NCI-H460 (cell line): ENCODE measurements at regions not wholly inside any gene's neighbourhood (a gene's known extent, or its start where the extent isn't known, plus 50 kb on each side); places are given as distances from the start of the nearest gene placed in this dataset.
"Not testable (repeated sequence)": the region's sequence is repeated elsewhere in the genome, so short reads cannot be mapped to it uniquely, and the experiment has no call there.

Experiments used
- DNase-seq: peaks from one replicate; pipeline ENCODE4 v3.0.0-alpha.2; 2016; ENCODE audit warnings: low read depth; ENCODE audit errors: extremely low read depth

DNA sequence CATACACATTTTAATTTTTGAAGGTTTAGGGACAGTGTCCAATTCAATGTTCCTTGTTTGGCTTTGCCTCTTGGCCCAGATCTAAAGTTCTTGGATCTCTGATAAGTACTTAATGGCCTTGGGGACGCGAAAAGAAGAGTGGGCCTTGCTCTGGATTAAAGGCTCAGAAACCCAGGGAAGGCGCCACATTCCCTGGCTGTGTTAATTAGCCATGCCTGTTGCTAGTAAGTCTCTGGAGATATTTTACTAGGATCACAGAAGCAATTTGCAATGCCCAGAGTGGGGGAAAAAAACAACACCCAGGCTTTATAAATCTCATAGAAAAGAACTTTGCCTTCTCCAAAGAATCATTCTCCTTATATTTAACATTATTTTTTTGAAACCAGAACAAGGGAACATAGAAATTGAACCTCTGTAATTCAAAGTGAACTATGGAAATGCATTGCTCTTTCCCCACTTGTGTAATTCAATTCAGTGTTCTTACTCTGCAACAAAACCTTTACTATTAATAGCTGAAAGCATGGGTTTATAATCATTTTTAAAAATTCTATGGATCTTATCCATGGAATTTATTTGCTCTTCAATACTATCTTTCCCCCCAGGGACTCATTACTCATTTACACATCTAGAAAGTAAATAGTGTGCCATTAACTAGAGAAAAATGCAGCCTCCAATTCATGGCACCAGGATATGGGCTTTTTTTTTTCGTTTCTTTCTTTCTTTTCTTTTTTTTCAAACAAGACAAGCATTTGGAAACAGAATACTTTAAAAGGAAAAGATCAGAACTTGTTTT lies 172.2 kb upstream of the ANKRD55 start:
- DNase-seq, result no peak

DNA sequence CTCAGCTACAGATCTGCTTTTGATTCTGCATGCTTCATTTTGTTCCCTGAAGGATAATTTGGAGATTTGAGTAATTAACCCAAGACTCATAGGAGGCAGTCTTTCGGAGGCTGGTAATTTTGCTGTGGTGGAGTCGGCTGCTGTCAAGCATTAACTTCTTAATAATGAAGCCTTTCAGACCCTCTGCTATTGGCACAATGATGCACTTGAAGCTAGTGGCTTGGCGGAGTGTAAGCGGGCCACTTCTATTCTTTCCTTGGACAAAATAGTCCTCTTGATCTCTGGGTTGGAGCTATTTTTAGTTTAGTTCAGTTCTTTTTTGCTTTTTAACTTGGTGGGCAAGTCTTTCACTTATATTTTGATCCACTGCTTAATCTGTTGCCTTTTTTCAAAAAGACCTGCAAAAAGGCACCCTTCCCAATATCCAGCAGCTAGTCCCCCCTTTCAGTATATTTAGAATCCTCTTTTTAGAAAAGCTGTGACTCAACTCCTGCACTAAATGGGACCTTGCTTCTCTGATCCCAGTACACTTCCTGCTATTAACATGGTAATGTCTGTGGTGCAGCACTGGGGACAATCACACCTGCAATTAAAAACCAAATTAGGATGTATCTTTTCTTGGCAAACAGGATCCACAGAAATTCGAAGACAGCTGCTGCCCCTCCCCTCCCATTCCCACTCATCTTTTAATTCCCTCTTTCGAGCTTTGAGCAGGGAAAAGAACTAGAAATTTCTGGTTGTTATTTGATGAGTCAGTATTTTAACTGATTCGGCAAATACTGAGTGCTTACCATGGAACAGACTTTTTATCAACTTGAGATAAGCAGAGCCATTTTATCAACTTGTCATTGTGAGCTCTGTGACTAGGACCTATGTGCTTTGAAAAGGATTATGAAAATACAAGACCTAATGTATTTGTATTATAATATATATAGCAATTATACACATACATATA lies 169.4 kb upstream of the ANKRD55 start:
- DNase-seq, result no peak

DNA sequence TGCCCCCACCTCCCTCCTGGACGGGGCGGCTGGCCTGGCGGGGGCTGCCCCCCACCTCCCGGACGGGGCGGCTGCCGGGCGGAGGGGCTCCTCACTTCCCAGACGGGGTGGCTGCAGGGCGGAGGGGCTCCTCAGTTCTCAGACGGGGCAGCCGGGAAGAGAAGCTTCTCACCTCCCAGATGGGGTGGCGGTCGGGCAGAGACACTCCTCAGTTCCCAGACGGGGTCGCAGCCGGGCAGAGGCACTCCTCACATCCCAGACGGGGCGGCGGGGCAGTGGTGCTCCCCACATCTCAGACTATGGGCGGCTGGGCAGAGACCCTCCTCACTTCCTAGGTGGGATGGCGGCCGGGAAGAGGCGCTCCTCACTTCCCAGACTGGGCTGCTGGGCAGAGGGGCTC lies 164.7 kb upstream of the ANKRD55 start:
- DNase-seq, result not testable (repeated sequence)

DNA sequence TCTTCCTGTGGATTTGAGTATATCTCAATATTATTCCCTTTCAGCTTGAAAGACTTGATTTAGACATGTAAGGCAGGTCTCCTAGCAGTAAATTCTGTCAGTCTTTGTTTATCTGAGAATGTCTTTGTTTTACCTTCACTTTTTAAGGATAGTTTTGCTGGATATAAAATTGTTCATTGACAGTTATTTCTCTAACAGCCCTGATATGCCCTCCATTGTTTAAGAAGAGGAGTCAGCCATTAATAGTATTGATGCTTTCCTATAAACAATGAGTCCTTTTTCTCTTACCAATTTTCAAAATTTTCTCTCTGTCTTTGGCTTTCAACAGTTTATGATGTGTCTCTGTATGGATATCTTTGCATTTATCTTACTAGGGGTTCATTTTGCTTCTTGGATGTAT lies 163.5 kb upstream of the ANKRD55 start:
- no peak for DNase-seq

DNA sequence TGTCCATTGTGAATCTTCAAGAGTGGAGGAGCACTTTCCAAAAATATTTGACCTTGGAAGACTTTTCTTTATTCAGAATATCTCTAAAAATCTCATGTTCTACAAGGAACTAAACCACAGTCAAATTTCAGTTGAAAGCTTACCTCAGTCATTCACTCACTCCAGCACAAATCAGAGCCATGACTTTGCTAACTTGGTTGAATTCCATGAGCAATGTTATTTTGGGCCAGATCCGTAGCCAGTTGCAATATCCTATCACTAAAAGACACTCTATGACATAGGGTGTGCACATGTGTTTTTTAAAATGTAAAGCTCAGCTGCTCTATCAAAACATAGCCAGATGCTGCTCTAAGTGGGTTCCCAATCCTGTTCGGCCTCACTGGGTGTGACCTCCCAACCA lies 156.1 kb upstream of the ANKRD55 start:
- DNase-seq, result no peak

DNA sequence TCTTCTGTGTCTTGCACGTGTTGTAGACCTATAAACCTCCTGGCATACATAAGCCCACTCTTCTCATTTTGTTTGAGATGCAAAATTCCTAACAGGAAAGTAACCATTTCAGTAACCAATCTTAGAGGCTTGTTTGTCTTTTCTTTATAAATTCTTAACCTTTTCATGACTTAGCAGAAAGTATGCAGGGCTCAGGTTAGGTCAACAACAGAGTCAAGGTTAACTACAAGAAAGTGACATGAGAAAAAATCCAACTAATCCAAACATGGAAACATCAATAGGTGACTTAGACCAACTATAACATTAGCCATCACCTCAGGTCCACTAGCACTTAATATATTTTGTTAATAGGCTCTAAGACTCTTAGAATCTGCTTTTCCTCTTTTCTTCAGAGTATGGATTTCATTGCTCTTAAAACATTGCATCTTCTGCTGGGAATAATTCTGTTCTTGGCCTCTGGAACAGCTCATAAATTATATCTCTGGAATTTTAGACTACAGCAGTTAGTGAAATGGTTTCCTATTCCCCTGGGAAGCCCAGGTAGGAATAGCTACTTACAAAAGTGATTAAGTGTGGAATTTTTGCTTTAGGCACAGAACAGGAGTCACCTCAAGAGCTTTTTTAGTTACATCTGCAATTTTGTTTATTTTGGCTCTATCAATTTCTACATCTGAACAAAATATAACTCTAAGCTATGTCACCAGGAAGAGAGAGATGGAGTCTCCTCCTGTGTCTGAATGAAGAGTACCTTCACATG lies 155.3 kb upstream of the ANKRD55 start:
- DNase-seq, result no peak

DNA sequence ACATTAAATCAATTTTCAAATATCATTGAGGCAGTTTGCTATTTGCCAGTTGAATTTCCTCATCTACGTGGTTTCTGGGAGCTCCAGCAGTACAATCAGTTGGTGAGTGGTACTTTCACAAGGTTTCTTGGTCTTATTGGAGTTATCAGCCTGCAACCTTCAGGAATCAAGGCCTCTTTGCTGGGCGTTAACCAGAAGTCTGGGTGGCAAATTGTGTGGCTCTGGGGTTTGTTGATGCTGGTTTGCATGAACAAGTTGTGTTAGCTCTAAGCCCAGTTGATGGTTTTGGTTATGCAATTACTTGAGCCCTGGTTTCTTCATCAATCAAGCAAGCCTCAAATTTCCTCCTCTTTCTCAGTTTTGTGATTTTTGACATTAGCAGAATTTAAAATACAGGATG lies 152.9 kb upstream of the ANKRD55 start:
- no peak for DNase-seq

DNA sequence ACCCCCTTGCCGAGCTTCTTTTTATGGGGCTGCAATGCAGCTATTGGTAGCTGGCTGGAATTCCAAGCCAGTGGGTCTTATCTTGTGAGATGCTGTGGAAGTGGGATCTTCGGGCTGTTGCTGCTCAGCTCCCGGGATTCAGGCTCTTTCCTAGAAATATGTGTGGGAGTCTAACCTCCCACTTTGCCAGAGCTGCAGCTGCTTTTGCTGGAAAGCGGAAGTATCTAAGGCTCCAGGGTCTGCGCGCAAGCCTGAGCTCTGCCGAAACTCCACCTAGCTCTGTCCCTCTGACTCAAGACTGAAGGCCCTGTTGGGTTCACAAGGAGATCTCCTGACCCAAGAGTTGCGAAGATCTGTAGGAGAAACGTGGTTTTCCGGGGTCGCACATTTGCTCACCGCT lies 151.1 kb upstream of the ANKRD55 start:
- no peak for DNase-seq

DNA sequence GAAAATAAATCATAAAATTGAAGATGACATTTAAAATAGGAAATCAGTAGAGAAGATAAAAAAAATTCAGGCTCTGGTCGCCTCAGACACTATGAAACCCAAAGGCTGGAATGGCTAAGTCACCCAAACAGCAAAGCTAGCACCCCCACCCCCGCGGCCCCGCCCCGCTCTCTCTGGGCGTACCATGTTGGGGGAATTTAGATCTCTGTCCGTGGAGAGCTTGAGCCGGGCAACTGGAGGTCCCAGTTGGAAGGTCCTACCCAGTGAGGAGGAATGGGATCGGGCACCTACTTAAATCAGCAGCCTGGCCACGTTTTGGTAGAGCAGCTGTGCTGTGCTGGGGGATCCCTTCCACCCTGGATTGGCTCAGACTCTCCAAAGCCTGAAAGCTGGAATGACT lies 150.6 kb upstream of the ANKRD55 start:
- DNase-seq, result no peak

DNA sequence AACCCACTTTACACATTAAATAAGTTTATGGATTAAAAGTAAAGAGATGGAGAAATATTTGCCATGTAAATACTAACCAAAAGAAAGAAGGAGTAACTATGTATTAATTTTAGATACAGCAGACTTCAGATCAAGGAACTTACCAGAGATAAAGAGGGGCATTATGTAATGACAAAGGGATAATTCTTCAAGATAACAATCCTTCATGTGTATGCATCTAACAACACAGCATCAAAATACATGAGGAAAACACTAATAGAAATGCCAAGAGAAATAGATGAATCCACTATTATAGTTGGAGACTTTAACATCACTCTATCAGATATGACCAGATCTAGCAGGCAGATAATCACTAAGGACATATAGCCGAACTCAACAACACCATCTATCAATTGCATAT lies 149.8 kb upstream of the ANKRD55 start:
- DNase-seq, result no peak

DNA sequence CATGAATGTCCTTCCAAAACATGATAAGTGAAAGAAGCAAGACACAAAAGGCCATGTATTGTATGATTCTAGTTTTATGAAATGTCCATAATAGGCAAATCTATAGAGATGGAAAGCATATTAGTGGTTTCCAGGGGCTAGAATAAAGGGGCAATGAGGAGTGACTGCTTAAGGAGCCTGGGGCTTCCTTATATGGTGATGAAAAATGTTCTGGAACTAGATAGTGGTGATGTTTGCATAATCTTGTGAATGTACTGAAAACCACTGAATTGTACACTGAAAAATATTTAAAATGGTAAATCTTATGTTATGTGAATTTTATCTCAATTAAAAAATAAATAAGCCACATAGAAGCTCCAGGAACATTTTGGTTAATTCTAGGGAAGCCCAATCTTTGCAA lies 144.4 kb upstream of the ANKRD55 start:
- DNase-seq, result no peak

DNA sequence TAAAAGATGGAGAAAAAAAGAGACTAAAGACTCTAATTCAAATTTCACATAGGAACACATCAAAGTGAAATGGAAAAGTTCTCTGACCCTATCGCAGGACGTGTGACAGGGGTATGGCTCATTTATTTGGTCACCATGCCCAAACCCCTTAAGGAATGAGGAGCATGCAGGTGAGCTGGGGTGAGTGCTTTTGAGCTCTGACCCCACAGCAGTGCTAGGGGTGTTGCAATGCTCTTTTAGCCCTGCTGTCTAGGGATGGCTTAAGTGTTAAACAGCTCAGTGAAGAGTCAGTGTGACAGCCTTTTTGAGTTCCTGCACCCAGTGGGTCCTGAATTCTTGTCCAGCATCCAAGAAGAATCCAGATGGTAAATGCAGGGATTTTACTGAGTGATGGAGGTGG lies 143.0 kb upstream of the ANKRD55 start:
- DNase-seq, result no peak

DNA sequence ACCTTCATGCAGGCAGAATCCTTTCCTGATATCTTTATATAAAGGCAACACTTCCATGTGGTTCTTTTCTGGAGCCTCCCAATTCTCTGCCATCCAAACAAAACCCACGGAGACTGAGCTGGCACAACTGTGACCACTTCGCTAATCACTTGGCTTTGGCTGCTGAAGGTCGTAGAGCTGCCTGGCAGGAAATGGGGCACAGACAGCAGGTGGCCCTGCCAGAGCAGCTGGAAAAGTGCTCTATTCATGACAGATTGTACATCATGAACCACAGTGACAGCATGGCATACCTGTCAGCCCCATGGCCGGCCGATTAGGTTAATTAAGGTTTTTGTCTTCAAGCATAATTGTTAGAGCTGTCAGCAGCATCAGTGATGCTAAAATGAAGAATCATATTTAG lies 141.9 kb upstream of the ANKRD55 start:
- DNase-seq, result no peak

DNA sequence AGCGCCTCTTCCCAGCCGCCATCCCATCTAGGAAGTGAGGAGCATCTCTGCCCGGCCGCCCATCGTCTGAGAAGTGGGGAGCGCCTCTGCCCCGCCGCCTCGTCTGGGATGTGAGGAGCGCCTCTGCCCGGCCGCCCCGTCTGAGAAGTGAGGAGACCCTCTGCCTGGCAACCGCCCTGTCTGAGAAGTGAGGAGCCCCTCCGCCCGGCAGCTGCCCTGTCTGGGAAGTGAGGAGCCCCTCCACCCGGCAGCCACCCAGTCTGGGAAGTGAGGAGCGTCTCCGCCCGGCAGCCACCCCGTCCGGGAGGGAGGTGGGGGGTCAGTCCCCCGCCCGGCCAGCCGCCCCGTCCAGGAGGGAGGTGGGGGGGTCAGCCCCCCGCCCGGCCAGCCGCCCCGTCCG lies 139.4 kb upstream of the ANKRD55 start:
- DNase-seq, result not testable (repeated sequence)

DNA sequence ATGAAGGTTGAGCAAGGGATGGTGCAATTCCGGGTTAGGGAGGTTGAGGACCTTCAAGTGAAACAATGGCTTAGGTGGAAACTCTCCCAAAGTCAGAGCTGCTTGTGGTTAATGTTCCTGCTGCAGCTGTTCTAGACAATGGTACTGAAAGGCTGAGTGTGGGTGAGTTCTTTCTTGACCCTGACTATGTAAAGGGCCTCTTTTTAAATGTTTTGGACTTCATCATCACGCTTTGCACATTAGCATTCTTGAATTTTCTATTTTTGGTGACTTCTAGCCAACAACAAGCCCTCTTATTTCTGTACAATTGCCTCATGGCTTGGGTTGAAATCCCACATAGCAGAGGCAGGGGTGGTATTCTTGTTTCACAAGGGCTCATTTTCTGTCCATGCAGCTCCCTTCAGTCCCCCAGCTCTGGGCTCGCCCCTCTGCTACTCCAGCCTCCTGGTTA lies 136.3 kb upstream of the ANKRD55 start:
- no peak for DNase-seq

DNA sequence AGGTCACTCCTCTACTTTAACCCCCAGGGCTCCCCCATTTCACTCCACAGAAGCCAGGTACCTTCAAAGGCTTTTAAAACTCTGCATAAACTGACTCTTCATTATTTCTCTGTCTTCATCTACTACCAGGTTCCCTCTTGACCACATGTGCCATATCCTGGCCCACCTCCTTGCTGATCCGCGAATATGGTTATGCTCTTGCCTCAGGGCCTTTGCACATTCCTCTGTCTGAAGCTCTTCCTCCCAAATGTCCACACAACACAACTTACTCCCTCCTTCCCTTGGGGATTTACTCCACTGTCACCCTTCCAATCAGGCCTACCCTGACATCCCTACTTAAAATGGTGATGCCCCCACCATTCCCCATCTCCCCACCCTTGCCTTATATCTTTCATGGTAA lies 134.6 kb upstream of the ANKRD55 start:
- DNase-seq, result no peak

DNA sequence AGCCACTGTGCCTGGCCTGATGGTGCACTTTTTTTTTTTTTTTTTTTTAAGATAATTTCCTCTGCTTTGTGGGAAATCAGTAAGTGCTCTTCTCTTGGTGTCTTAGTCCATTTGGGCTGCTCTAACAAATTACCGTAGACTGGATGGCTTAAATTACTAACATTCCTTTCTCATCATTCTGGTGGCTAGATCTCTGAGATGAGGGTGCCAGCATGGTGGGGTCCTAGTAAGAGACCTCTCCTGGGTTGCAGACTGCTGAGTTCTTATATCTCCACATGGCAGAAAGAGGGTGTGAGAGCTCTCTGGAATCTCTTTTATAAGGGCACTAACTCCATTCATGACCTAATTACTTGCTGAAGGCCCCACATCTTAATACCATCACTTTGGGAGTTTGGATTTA lies 133.9 kb upstream of the ANKRD55 start:
- DNase-seq, result no peak

DNA sequence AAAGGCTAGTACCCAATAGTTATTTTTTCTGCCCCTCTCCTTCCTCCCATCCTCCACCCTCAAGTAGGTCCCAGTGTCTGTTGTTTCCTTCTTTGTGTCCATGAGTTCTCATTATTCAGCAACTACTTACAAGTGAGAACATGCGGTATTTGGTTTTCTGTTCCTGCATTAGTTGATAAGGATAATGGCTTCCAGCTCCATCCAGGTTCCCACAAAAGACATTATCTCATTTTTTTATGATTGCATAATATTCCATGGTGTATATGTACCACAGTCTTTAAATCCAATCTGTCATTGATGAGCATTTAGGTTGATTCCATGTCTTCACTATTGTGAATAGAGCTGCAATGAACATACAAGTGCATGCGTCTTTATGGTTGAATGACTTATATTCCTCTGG lies 128.3 kb upstream of the ANKRD55 start:
- DNase-seq, result no peak

DNA sequence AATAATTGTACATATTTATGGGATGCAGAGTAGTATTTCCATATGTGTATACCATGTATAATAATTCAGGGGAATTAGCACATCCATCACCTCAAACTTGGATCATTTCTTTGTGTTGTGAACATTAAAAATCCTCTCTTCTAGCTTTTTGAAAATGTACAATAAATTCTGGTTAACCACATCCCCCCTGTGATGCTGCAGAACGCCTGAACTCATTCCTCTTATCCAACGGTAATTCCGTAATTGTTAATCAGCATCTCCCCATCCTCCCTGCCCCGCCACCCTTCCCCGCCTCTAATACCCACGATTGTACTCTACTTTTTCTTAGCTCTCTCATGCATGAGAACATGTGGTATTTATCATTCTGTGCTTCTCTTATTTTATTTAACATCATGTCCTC lies 127.7 kb upstream of the ANKRD55 start:
- no peak for DNase-seq

DNA sequence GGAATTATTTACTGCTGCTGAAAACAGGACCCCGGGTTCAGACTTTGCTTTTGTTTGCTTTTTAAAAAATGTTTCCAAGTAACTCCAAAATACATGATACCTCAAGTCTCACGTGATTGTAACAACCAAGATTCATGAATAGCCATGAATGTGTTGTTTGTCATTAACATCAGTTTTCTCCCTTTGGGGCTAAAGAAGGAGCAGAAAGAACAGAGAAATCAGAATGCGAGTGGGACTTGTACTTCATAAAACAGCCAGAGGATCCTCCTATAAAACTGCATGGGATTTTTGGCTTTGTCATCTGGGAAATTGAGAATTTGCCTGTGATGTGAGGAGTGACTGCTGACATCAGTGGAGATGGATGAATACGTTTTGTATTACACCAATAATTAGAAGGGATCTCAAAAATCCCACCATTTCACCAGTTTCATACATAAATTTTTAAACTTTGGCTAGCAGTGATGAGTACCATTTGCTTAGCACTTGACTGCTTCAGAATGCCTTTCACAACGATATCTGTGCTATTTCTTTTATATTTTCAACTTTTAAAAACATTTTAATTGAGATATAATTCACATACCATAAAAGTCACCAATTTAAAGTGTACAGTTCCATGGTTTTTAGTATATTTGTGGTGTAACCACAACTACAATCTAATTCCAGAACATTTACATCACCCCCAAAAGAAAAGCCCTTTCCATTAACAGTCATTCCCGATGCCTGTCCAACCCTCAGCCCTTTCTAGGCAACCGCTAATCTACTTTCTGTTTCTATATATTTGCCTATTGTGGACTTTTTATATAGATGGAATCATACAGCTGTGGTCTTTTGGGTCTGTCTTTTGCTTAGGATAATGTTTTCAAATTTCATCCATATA lies 126.9 kb upstream of the ANKRD55 start:
- DNase-seq, result no peak
